HUES48 (cell line): ENCODE measurements at regions not wholly inside any gene's neighbourhood (a gene's known extent, or its start where the extent isn't known, plus 50 kb on each side); places are given as distances from the start of the nearest gene placed in this dataset.

Source experiments
- H3K27ac ChIP-seq: one replicate; pipeline ENCODE4 v1.7.0; 2013; ENCODE audit warnings: low read depth, low read length, inconsistent platforms
- H3K27me3 ChIP-seq: 2 replicates; pipeline ENCODE4 v1.6.1; 2013; ENCODE audit warnings: mild to moderate bottlenecking, low read length; ENCODE audit not compliant: control insufficient read depth, insufficient read depth
- H3K36me3 ChIP-seq: 2 replicates; pipeline ENCODE4 v1.6.1; 2013; ENCODE audit warnings: low read length; ENCODE audit not compliant: control insufficient read depth, insufficient read depth
- H3K4me1 ChIP-seq: 2 replicates; pipeline ENCODE4 v1.6.1; 2013; ENCODE audit warnings: mild to moderate bottlenecking, low read length; ENCODE audit not compliant: control insufficient read depth, insufficient read depth
- H3K4me3 ChIP-seq: 2 replicates; pipeline ENCODE4 v1.5.1; 2013; ENCODE audit warnings: mild to moderate bottlenecking, low read depth, low read length
- H3K9ac ChIP-seq: 2 replicates; pipeline ENCODE4 v1.6.1; 2013; ENCODE audit warnings: mild to moderate bottlenecking, low read depth, low read length, moderate library complexity
- H3K9me3 ChIP-seq: 2 replicates; pipeline ENCODE4 v1.6.1; 2013; ENCODE audit warnings: low read length; ENCODE audit not compliant: control insufficient read depth, insufficient read depth

DNA sequence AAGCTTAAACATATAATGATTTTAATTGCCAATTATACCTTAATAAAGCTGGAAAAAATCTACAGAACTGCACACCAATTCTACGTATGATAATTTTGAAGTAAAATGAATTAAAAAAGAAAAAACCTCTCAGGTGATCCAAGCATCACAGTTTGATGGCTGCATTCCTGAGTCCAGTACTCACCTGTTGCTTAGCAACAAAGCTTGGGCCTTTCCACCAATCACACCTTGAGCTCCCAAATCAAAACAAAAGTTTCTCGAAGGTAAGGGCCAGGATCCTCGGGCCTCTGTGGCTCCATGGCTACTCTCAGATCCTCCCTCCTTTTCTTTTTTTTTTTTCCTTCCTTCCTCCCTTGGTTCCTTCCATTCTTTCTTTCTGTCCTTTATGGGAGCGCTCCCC, 137.2 kb upstream of the PCBD1 start:
- Histone ChIP-seq H3K36me3 (no peaks in the 10 kb centered on the region), H3K9me3 (no peaks in the 10 kb centered on the region; the same call in 1 of the 2 replicates), H3K9ac (no peak overlapping the region), H3K27me3 (no peaks in the 10 kb centered on the region), H3K4me1 (no peaks in the 10 kb centered on the region), H3K27ac (no peak overlapping the region), H3K4me3 (no peak overlapping the region)

GRCh38 chr10:71028066-71028465, 139.7 kb upstream of the PCBD1 start:
- no peaks in the 10 kb centered on the region for H3K4me1 ChIP-seq
- no peaks in the 10 kb centered on the region for H3K9me3 ChIP-seq
- no peak overlapping the region for H3K27ac ChIP-seq
- no peak overlapping the region for H3K9ac ChIP-seq
- H3K27me3 ChIP-seq: no peaks in the 10 kb centered on the region
- H3K36me3 ChIP-seq: no peaks in the 10 kb centered on the region
- no peak overlapping the region for H3K4me3 ChIP-seq

- H3K4me3 ChIP-seq: no peak overlapping the region
- H3K9me3 ChIP-seq: no peaks in the 10 kb centered on the region
Measured at GRCh38 chr10:71029411-71029892, 141.1 kb upstream of the PCBD1 start.

GRCh38 chr10:71029907-71030306, 141.5 kb upstream of the PCBD1 start:
- H3K9me3 ChIP-seq: no peaks in the 10 kb centered on the region
- H3K4me3 ChIP-seq: no peak overlapping the region
- H3K27me3 ChIP-seq: no peaks in the 10 kb centered on the region
- no peak overlapping the region for H3K9ac ChIP-seq
- no peaks in the 10 kb centered on the region for H3K4me1 ChIP-seq
- no peaks in the 10 kb centered on the region for H3K36me3 ChIP-seq
- no peak overlapping the region for H3K27ac ChIP-seq

More at GRCh38 chr10:71029411-71029892, 141.1 kb upstream of the PCBD1 start:
- H3K27ac ChIP-seq: no peak overlapping the region
- H3K27me3 ChIP-seq: no peaks in the 10 kb centered on the region
- no peak overlapping the region for H3K9ac ChIP-seq
- H3K4me1 ChIP-seq: no peaks in the 10 kb centered on the region
- H3K36me3 ChIP-seq: no peaks in the 10 kb centered on the region

- H3K9ac ChIP-seq: no peak overlapping the region
- no peaks in the 10 kb centered on the region for H3K9me3 ChIP-seq
- H3K4me1 ChIP-seq: no peaks in the 10 kb centered on the region
- no peak overlapping the region for H3K4me3 ChIP-seq
- no peaks in the 10 kb centered on the region for H3K36me3 ChIP-seq
- H3K27me3 ChIP-seq: no peaks in the 10 kb centered on the region
- no peak overlapping the region for H3K27ac ChIP-seq
Measured at GRCh38 chr10:71031026-71031425, 142.7 kb upstream of the PCBD1 start.

DNA sequence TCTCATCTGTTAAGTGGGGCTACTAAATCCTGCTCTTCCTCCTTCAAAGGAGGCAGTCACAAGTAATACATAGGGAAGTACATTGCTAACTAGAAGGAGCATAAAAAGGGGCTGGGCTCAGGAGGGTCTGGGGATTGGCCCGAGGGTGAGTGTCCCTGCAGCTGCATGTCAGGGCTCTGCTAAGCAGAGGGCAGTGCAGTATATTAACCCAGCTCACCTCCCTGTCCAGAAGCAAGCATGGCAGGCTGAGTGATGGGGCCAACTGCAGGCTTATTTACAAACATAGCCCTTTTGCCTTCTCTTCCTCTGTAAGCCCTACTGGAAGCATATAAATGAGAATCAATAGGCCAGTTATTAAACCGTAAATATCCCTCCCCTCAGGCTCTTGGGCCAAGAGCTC, 143.2 kb upstream of the PCBD1 start:
- H3K9me3 ChIP-seq: no peaks in the 10 kb centered on the region
- H3K4me3 ChIP-seq: no peak overlapping the region
- H3K27ac ChIP-seq: no peak overlapping the region
- no peaks in the 10 kb centered on the region for H3K36me3 ChIP-seq
- H3K9ac ChIP-seq: no peak overlapping the region
- no peaks in the 10 kb centered on the region for H3K27me3 ChIP-seq
- H3K4me1 ChIP-seq: no peaks in the 10 kb centered on the region

GRCh38 chr10:71032887-71033286, 144.5 kb upstream of the PCBD1 start:
- Histone ChIP-seq H3K36me3 (no peaks in the 10 kb centered on the region), H3K27me3 (no peaks in the 10 kb centered on the region), H3K4me3 (no peak overlapping the region), H3K9me3 (no peaks in the 10 kb centered on the region), H3K9ac (no peak overlapping the region), H3K4me1 (no peaks in the 10 kb centered on the region), H3K27ac (no peak overlapping the region)

GRCh38 chr10:71033396-71033980, 145.1 kb upstream of the PCBD1 start:
- no peaks in the 10 kb centered on the region for H3K9me3 ChIP-seq
- no peaks in the 10 kb centered on the region for H3K4me1 ChIP-seq
- H3K27ac ChIP-seq: no peak overlapping the region
- no peaks in the 10 kb centered on the region for H3K27me3 ChIP-seq
- no peak overlapping the region for H3K9ac ChIP-seq
- H3K36me3 ChIP-seq: no peaks in the 10 kb centered on the region
- H3K4me3 ChIP-seq: no peak overlapping the region

DNA sequence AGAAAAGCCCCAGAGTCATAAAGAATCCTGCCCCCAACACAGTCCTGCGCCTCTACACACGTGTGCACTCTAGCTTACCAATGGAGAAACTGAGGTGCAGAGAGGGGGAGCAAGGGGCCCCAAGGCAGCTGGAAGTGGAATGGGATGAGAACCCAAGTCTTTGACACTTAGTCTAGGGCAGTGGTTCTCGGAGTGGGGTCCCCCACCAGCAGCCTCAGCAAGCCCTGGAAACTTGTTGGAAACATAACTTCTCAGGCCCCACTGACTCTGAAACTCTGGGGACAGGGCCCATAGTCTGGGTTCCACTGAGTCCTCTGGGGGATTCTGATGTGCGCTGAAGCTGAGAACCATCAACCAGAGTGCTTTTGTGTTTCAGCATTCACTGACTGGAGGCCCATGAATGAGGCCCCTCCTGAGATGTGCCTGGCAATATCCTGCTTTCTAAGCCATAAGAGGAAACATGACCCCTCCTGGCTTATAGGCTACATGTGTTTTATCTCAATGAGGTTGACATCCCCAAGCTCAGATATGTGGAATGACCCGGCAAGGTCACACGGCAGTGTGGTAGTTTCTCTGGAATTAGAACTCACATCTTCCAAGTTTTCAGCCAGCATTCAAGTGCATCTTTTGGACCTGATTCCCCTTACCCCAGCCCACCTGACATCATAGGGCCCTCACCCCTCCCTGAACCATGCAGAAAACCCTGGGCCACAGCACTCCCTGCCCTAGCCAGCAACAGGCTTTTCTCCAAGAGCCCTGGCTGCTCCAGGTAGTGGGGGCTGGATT, 147.3 kb upstream of the PCBD1 start:
- H3K9me3 ChIP-seq: no peaks in the 10 kb centered on the region
- H3K36me3 ChIP-seq: no peaks in the 10 kb centered on the region
- H3K4me1 ChIP-seq: no peaks in the 10 kb centered on the region
- H3K27ac ChIP-seq: no peak overlapping the region
- no peak overlapping the region for H3K4me3 ChIP-seq
- no peak overlapping the region for H3K9ac ChIP-seq
- no peaks in the 10 kb centered on the region for H3K27me3 ChIP-seq

GRCh38 chr10:71036297-71036966, 148.1 kb upstream of the PCBD1 start:
- Histone ChIP-seq H3K9me3 (no peaks in the 10 kb centered on the region), H3K36me3 (no peaks in the 10 kb centered on the region), H3K4me1 (no peaks in the 10 kb centered on the region), H3K27me3 (no peaks in the 10 kb centered on the region), H3K9ac (no peak overlapping the region), H3K27ac (no peak overlapping the region), H3K4me3 (no peak overlapping the region)

- Histone ChIP-seq H3K9ac (no peak overlapping the region), H3K27ac (no peak overlapping the region)
Measured at GRCh38 chr10:71038091-71038633, 149.8 kb upstream of the PCBD1 start.

More at GRCh38 chr10:71038091-71038633, 149.8 kb upstream of the PCBD1 start:
- Histone ChIP-seq H3K4me3 (no peak overlapping the region), H3K4me1 (no peaks in the 10 kb centered on the region), H3K27me3 (no peaks in the 10 kb centered on the region), H3K36me3 (no peaks in the 10 kb centered on the region), H3K9me3 (no peaks in the 10 kb centered on the region)
